B cell (primary cell): ENCODE measurements at regions not wholly inside any gene's neighbourhood (a gene's known extent, or its start where the extent isn't known, plus 50 kb on each side); places are given as distances from the start of the nearest gene placed in this dataset.

Source experiments
- ATAC-seq: fragments of 200-7000 bp; cut with Tn5 transposase; one replicate; pipeline ENCODE4 v1.10.0; 2021; ENCODE audit warnings: low read depth, mild to moderate bottlenecking, moderate number of reproducible peaks, moderate library complexity
- CTCF ChIA-PET: fragments of 350-600 bp; sonication (Branson Sonifier 250); formaldehyde crosslinking; loops from one replicate; lab custom pipeline; 2021; ENCODE audit warnings: antibody characterized with exemption, inconsistent platforms; lab: Charles Lee
- POLR2A ChIA-PET: fragments of 350-600 bp; sonication (Branson Sonifier 250); formaldehyde crosslinking; loops from one replicate; lab custom pipeline; 2021; ENCODE audit warnings: antibody characterized with exemption; lab: Charles Lee
- DNase-seq: peaks from one replicate; pipeline ENCODE4 v3.0.0; 2013
- H2AFZ ChIP-seq: 2 replicates; pipeline ENCODE4 v1.6.1; 2012; ENCODE audit warnings: mild to moderate bottlenecking, low read depth, low read length; ENCODE audit not compliant: insufficient read depth, poor library complexity, severe bottlenecking
- H3K27ac ChIP-seq, 2 donors: 1 replicate in 1 of 2; 2 replicates in 1 of 2; pipeline ENCODE4 v1.5.1; 2012 to 2013; ENCODE audit warnings: low read length in 2 of 2, mild to moderate bottlenecking in 2 of 2, moderate library complexity in 1 of 2
- H3K27me3 ChIP-seq, 4 experiments: fragments of 200-600 bp in 1 of 4; sonication (generic) in 1 of 4; replicated peaks in 1 of 4; 1 replicate in 2 of 4; 2 replicates in 2 of 4; pipeline versions ENCODE4 v1.6.1 to v1.7.0; 2013 to 2016; ENCODE audit warnings: low read length in 3 of 4, mild to moderate bottlenecking in 2 of 4, mixed read lengths in 1 of 4, moderate library complexity in 1 of 4; ENCODE audit not compliant: insufficient read depth in 4 of 4, control insufficient read depth in 3 of 4; ENCODE audit errors: control extremely low read depth in 1 of 4
- H3K36me3 ChIP-seq, 2 experiments: replicated peaks in 1 of 2; 1 replicate in 1 of 2; 2 replicates in 1 of 2; pipeline versions ENCODE4 v1.6.1 to v1.7.1; 2013; ENCODE audit warnings: low read length in 1 of 2; ENCODE audit not compliant: insufficient read depth in 2 of 2, control insufficient read depth in 1 of 2; ENCODE audit errors: control extremely low read depth in 1 of 2, extremely low read depth in 1 of 2
- H3K4me1 ChIP-seq, 2 donors: fragments of 200-600 bp in 1 of 2; sonication (generic) in 1 of 2; 1 replicate in 1 of 2; 2 replicates in 1 of 2; pipeline versions ENCODE4 v1.5.1 to v1.6.1; 2013 to 2017; ENCODE audit warnings: low read length in 2 of 2; ENCODE audit not compliant: control insufficient read depth in 2 of 2, insufficient read depth in 2 of 2
- H3K4me2 ChIP-seq: replicated peaks from 2 replicates; pipeline ENCODE3; 2012; ENCODE audit warnings: mild to moderate bottlenecking, low read depth, low read length; ENCODE audit not compliant: poor library complexity, severe bottlenecking
- H3K4me3 ChIP-seq, 5 experiments: fragments of 200-600 bp in 1 of 5; sonication (generic) in 1 of 5; 1 replicate in 3 of 5; 2 replicates in 2 of 5; pipeline versions ENCODE4 v1.5.1 to v1.7.0; 2011 to 2016; ENCODE audit warnings: low read length in 4 of 5, mild to moderate bottlenecking in 4 of 5, low read depth in 2 of 5, control low read depth in 1 of 5, moderate library complexity in 1 of 5; ENCODE audit not compliant: insufficient read depth in 1 of 5; ENCODE audit errors: control extremely low read depth in 1 of 5, extremely low read depth in 1 of 5
- H3K79me2 ChIP-seq: fragments of 200-600 bp; sonication (generic); one replicate; pipeline ENCODE4 v1.6.0; 2016; ENCODE audit warnings: low read length; ENCODE audit not compliant: control insufficient read depth, insufficient read depth
- H3K9ac ChIP-seq: fragments of 200-600 bp; sonication (generic); 2 replicates; pipeline ENCODE4 v1.6.1; 2017; ENCODE audit warnings: mild to moderate bottlenecking, low read length, moderate library complexity
- H3K9me3 ChIP-seq, 3 donors: one replicate each; pipeline versions ENCODE4 v1.6.1 to v1.7.1; 2013; ENCODE audit warnings: low read length in 2 of 3; ENCODE audit not compliant: control insufficient read depth in 2 of 3, insufficient read depth in 1 of 3; ENCODE audit errors: control extremely low read depth in 1 of 3
- H4K20me1 ChIP-seq: 2 replicates; pipeline ENCODE4 v1.6.0; 2012; ENCODE audit warnings: mild to moderate bottlenecking, low read length; ENCODE audit not compliant: insufficient read depth, control insufficient read depth, poor library complexity, severe bottlenecking
- H3K27ac Mint-ChIP-seq: one replicate; pipeline ENCODE4 v1.8.0; 2021; ENCODE audit warnings: mixed read lengths
- H3K27me3 Mint-ChIP-seq: one replicate; pipeline ENCODE4 v1.8.0; 2021; ENCODE audit warnings: mixed read lengths
- H3K4me1 Mint-ChIP-seq: one replicate; pipeline ENCODE4 v1.8.0; 2021; ENCODE audit warnings: mixed read lengths
- H3K4me3 Mint-ChIP-seq: one replicate; pipeline ENCODE4 v1.8.0; 2021; ENCODE audit warnings: mixed read lengths
- H3K9me3 Mint-ChIP-seq: one replicate; pipeline ENCODE4 v1.8.0; 2022; ENCODE audit warnings: mixed read lengths; ENCODE audit not compliant: insufficient read depth
- CTCF ChIP-seq: fragments of 200-600 bp; IDR thresholded peaks from one replicate; pipeline ENCODE4 v1.8.0; 2022; ENCODE audit warnings: antibody characterized with exemption, mild to moderate bottlenecking
- EZH2 ChIP-seq: IDR thresholded peaks from 2 replicates; pipeline ENCODE4 v1.6.1; 2012; ENCODE audit warnings: borderline replicate concordance, low read depth, mild to moderate bottlenecking, moderate library complexity, low read length; ENCODE audit not compliant: insufficient read depth, poor library complexity, severe bottlenecking
- WGBS: methylation state at CpG from one replicate; pipeline ENCODE4 v1.1.5; 2013; ENCODE audit warnings: missing lambda C conversion rate; ENCODE audit not compliant: insufficient coverage; 5-methylcytosine and 5-hydroxymethylcytosine counted together
- intact Hi-C: fragments of 100-400 bp; cut with micrococcal nuclease; formaldehyde crosslinking; loops from one replicate; pipeline ENCODE4 v1.10.0; 2022

- peaks cover 0 to 9% (median 0%) of the 10 kb centered on the region in 3 donors for H3K9me3 ChIP-seq
- ChIA-PET POLR2A (no interaction called here), CTCF (no interaction called here)
- H3K9ac ChIP-seq: no peak overlapping the region
- 70% methylated on average over 5 of the region's 8 CpGs for WGBS
- no peak overlapping the region for H3K27ac ChIP-seq
- H3K4me3 Mint-ChIP-seq: no peak overlapping the region
- no peaks in the 10 kb centered on the region for H3K4me1 Mint-ChIP-seq
- no peaks in the 10 kb centered on the region for H4K20me1 ChIP-seq
- H3K36me3 ChIP-seq: no peaks in the 10 kb centered on the region
- TF ChIP-seq EZH2: no peak
- H3K27ac Mint-ChIP-seq: no peak overlapping the region
- H3K4me3 ChIP-seq: no peak overlapping the region
- ATAC-seq: no peak
- H3K27me3 Mint-ChIP-seq: no peaks in the 10 kb centered on the region
- H3K9me3 Mint-ChIP-seq: no peaks in the 10 kb centered on the region
- no peaks in the 10 kb centered on the region for H3K79me2 ChIP-seq
- no peak overlapping the region for H2AFZ ChIP-seq
- intact Hi-C loops: no loop called here
- H3K27me3 ChIP-seq: no peaks in the 10 kb centered on the region
- H3K4me1 ChIP-seq: no peaks in the 10 kb centered on the region
- DNase-seq: no peak
- no peak overlapping the region for H3K4me2 ChIP-seq
Measured at GRCh38 chr17:72176951-72177660, 56.3 kb downstream of the SOX9 start.

DNA sequence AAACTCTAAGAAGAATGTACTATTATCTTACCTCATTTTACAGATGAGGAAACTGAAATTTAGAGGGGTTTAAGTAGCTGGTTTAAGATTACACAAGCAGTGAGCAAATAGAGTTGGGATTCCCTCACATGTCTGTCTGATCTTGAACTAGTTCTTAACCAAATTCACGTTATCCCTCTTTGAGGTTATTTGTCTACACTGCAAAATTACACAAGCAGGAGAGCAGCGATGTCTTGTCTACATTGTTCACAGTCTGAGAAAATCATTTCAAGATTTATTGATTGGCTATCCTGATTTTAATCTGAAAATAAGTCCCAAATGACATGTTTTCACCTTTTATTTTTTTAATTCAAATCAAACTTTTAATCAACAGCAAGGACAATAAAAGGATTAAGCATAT, 56.9 kb downstream of the SOX9 start:
- H3K4me3 ChIP-seq: no peak overlapping the region
- Mint-ChIP-seq H3K4me3 (no peak overlapping the region), H3K27me3 (no peaks in the 10 kb centered on the region), H3K27ac (no peak overlapping the region), H3K4me1 (no peaks in the 10 kb centered on the region), H3K9me3 (no peaks in the 10 kb centered on the region)
- POLR2A ChIA-PET: no interaction called here
- no peak overlapping the region for H3K4me2 ChIP-seq
- DNase-seq: no peak
- no peak overlapping the region for H3K27ac ChIP-seq
- CTCF ChIA-PET: no interaction called here
- no peaks in the 10 kb centered on the region for H3K27me3 ChIP-seq
- no peak overlapping the region for H2AFZ ChIP-seq
- no peak overlapping the region for H3K9ac ChIP-seq
- no peaks in the 10 kb centered on the region for H3K36me3 ChIP-seq
- TF ChIP-seq CTCF: no peak
- TF ChIP-seq EZH2: no peak
- no peaks in the 10 kb centered on the region for H3K79me2 ChIP-seq
- peaks cover 0 to 9% (median 0%) of the 10 kb centered on the region in 3 donors for H3K9me3 ChIP-seq
- no peaks in the 10 kb centered on the region for H4K20me1 ChIP-seq
- no peak for ATAC-seq
- WGBS: 80% methylated on average over 1 of the region's 2 CpGs
- no peaks in the 10 kb centered on the region for H3K4me1 ChIP-seq
- intact Hi-C loops: no loop called here
